ENCODE measurements at regions not wholly inside any gene's neighbourhood (a gene's known extent, or its start where the extent isn't known, plus 50 kb on each side); places are given as distances from the start of the nearest gene placed in this dataset.

- DNase-seq (no peak), ATAC-seq (ENCODE audit: low read depth in 2 of 2) (no peak)
- Mint-ChIP-seq H3K4me3 (no peak overlapping the region), H3K27me3 (no peaks in the 10 kb centered on the region), H3K27ac (no peak overlapping the region), H3K9me3 (no peaks in the 10 kb centered on the region), H3K4me1 (no peaks in the 10 kb centered on the region), H3K36me3 (no peaks in the 10 kb centered on the region)
Observed at GRCh38 chr6:92497281-92497680, 922.1 kb downstream of the EPHA7 start.

GRCh38 chr6:92496527-92496926 is 922.8 kb downstream of the EPHA7 start:
- no peak overlapping the region for H3K27ac Mint-ChIP-seq
- H3K4me1 Mint-ChIP-seq, result no peaks in the 10 kb centered on the region
- no peak for ATAC-seq (ENCODE audit: low read depth in 2 of 2)
- no peak overlapping the region for H3K4me3 Mint-ChIP-seq
- no peaks in the 10 kb centered on the region for H3K27me3 Mint-ChIP-seq
- no peak for DNase-seq
- H3K36me3 Mint-ChIP-seq, result no peaks in the 10 kb centered on the region
- H3K9me3 Mint-ChIP-seq, result no peaks in the 10 kb centered on the region

- no peak overlapping the region for H3K27ac Mint-ChIP-seq
- H3K4me1 Mint-ChIP-seq, result no peaks in the 10 kb centered on the region
Observed at GRCh38 chr6:92495242-92495641, 924.1 kb downstream of the EPHA7 start.

GRCh38 chr6:92485487-92485886 is 933.9 kb downstream of the EPHA7 start:
- Mint-ChIP-seq H3K4me3 (no peak overlapping the region), H3K36me3 (no peaks in the 10 kb centered on the region)

More at GRCh38 chr6:92495242-92495641, 924.1 kb downstream of the EPHA7 start:
- H3K36me3 Mint-ChIP-seq, result no peaks in the 10 kb centered on the region
- DNase-seq, result no peak
- ATAC-seq (ENCODE audit: low read depth in 2 of 2), result no peak
- H3K27me3 Mint-ChIP-seq, result no peaks in the 10 kb centered on the region
- H3K4me3 Mint-ChIP-seq, result no peak overlapping the region
- H3K9me3 Mint-ChIP-seq, result no peaks in the 10 kb centered on the region

GRCh38 chr6:92479831-92480230 is 939.5 kb downstream of the EPHA7 start:
- no peak for DNase-seq
- no peak for ATAC-seq (ENCODE audit: low read depth in 2 of 2)
- Mint-ChIP-seq H3K4me1 (no peaks in the 10 kb centered on the region), H3K36me3 (no peaks in the 10 kb centered on the region), H3K27me3 (no peaks in the 10 kb centered on the region), H3K27ac (no peak overlapping the region), H3K4me3 (no peak overlapping the region), H3K9me3 (peaks cover 0 to 21% (median 5%) of the 10 kb centered on the region in 7 donors)

More at GRCh38 chr6:92485487-92485886, 933.9 kb downstream of the EPHA7 start:
- DNase-seq, result no peak
- Mint-ChIP-seq H3K4me1 (no peaks in the 10 kb centered on the region), H3K27me3 (no peaks in the 10 kb centered on the region), H3K9me3 (peaks cover 0 to 18% (median 6%) of the 10 kb centered on the region in 7 donors), H3K27ac (no peak overlapping the region)
- ATAC-seq (ENCODE audit: low read depth in 2 of 2), result no peak

- Mint-ChIP-seq H3K27me3 (no peaks in the 10 kb centered on the region), H3K36me3 (no peaks in the 10 kb centered on the region), H3K27ac (no peak overlapping the region), H3K4me1 (no peaks in the 10 kb centered on the region), H3K4me3 (no peak overlapping the region), H3K9me3 (peaks cover 0 to 11% (median 5%) of the 10 kb centered on the region in 7 donors)
- DNase-seq (no peak), ATAC-seq (ENCODE audit: low read depth in 2 of 2) (no peak)
Observed at GRCh38 chr6:92473056-92473455, 946.3 kb downstream of the EPHA7 start.

GRCh38 chr6:92469186-92469828 is 950.1 kb downstream of the EPHA7 start:
- peaks cover 5 to 28% (median 11%) of the 10 kb centered on the region in 7 donors for H3K9me3 Mint-ChIP-seq
- no peak overlapping the region for H3K27ac Mint-ChIP-seq
- no peaks in the 10 kb centered on the region for H3K36me3 Mint-ChIP-seq
- DNase-seq, result no peak
- no peak for ATAC-seq (ENCODE audit: low read depth in 2 of 2)
- H3K4me3 Mint-ChIP-seq, result no peak overlapping the region
- no peaks in the 10 kb centered on the region for H3K4me1 Mint-ChIP-seq
- no peaks in the 10 kb centered on the region for H3K27me3 Mint-ChIP-seq

GRCh38 chr6:92468066-92468465 is 951.3 kb downstream of the EPHA7 start:
- DNase-seq (no peak), ATAC-seq (ENCODE audit: low read depth in 2 of 2) (no peak)
- H3K4me1 Mint-ChIP-seq, result no peaks in the 10 kb centered on the region
- H3K4me3 Mint-ChIP-seq, result no peak overlapping the region
- no peak overlapping the region for H3K27ac Mint-ChIP-seq
- no peaks in the 10 kb centered on the region for H3K27me3 Mint-ChIP-seq
- peaks cover 5 to 29% (median 11%) of the 10 kb centered on the region in 7 donors for H3K9me3 Mint-ChIP-seq
- H3K36me3 Mint-ChIP-seq, result no peaks in the 10 kb centered on the region

GRCh38 chr6:92460133-92460532 is 959.2 kb downstream of the EPHA7 start:
- H3K36me3 Mint-ChIP-seq, result no peaks in the 10 kb centered on the region
- H3K4me1 Mint-ChIP-seq, result no peaks in the 10 kb centered on the region
- H3K4me3 Mint-ChIP-seq, result no peak overlapping the region
- DNase-seq (no peak), ATAC-seq (ENCODE audit: low read depth in 2 of 2) (no peak)
- no peaks in the 10 kb centered on the region for H3K27me3 Mint-ChIP-seq
- H3K27ac Mint-ChIP-seq, result no peak overlapping the region
- peaks cover 0 to 11% (median 5%) of the 10 kb centered on the region in 7 donors for H3K9me3 Mint-ChIP-seq

GRCh38 chr6:92459606-92460005 is 959.8 kb downstream of the EPHA7 start:
- peaks cover 0 to 6% (median 3%) of the 10 kb centered on the region in 7 donors for H3K9me3 Mint-ChIP-seq
- H3K27ac Mint-ChIP-seq, result no peak overlapping the region
- no peaks in the 10 kb centered on the region for H3K27me3 Mint-ChIP-seq
- H3K4me1 Mint-ChIP-seq, result no peaks in the 10 kb centered on the region
- H3K36me3 Mint-ChIP-seq, result no peaks in the 10 kb centered on the region
- DNase-seq, result no peak
- no peak for ATAC-seq (ENCODE audit: low read depth in 2 of 2)
- H3K4me3 Mint-ChIP-seq, result no peak overlapping the region

- ATAC-seq (ENCODE audit: low read depth in 2 of 2) (no peak), DNase-seq (no peak)
- H3K36me3 Mint-ChIP-seq, result no peaks in the 10 kb centered on the region
- no peak overlapping the region for H3K27ac Mint-ChIP-seq
- no peaks in the 10 kb centered on the region for H3K4me1 Mint-ChIP-seq
- no peaks in the 10 kb centered on the region for H3K27me3 Mint-ChIP-seq
- peaks cover 3 to 12% (median 5%) of the 10 kb centered on the region in 7 donors for H3K9me3 Mint-ChIP-seq
- no peak overlapping the region for H3K4me3 Mint-ChIP-seq
Observed at GRCh38 chr6:92446052-92446451, 973.3 kb downstream of the EPHA7 start.

- H3K27me3 Mint-ChIP-seq, result no peaks in the 10 kb centered on the region
- H3K27ac Mint-ChIP-seq, result no peak overlapping the region
- no peak overlapping the region for H3K4me3 Mint-ChIP-seq
- peaks cover 0 to 7% (median 0%) of the 10 kb centered on the region in 7 donors for H3K9me3 Mint-ChIP-seq
- no peaks in the 10 kb centered on the region for H3K4me1 Mint-ChIP-seq
- no peaks in the 10 kb centered on the region for H3K36me3 Mint-ChIP-seq
- ATAC-seq (ENCODE audit: low read depth in 2 of 2) (no peak), DNase-seq (no peak)
Observed at GRCh38 chr6:92433911-92434310, 985.4 kb downstream of the EPHA7 start.

GRCh38 chr6:92431502-92431901 is 987.9 kb downstream of the EPHA7 start:
- Mint-ChIP-seq H3K27ac (no peak overlapping the region), H3K4me1 (no peaks in the 10 kb centered on the region), H3K27me3 (no peaks in the 10 kb centered on the region), H3K36me3 (no peaks in the 10 kb centered on the region), H3K9me3 (peaks cover 0 to 7% (median 4%) of the 10 kb centered on the region in 7 donors), H3K4me3 (no peak overlapping the region)
- no peak for DNase-seq
- no peak for ATAC-seq (ENCODE audit: low read depth in 2 of 2)

- H3K36me3 Mint-ChIP-seq, result no peaks in the 10 kb centered on the region
- DNase-seq (no peak), ATAC-seq (ENCODE audit: low read depth in 2 of 2) (no peak)
- H3K9me3 Mint-ChIP-seq, result peaks cover 0 to 8% (median 4%) of the 10 kb centered on the region in 7 donors
- no peak overlapping the region for H3K27ac Mint-ChIP-seq
- H3K27me3 Mint-ChIP-seq, result no peaks in the 10 kb centered on the region
- H3K4me3 Mint-ChIP-seq, result no peak overlapping the region
- no peaks in the 10 kb centered on the region for H3K4me1 Mint-ChIP-seq
Observed at GRCh38 chr6:92428448-92428847, 990.9 kb downstream of the EPHA7 start.

GRCh38 chr6:92427453-92427852 is 991.9 kb downstream of the EPHA7 start:
- ATAC-seq (ENCODE audit: low read depth in 2 of 2), result no peak
- Mint-ChIP-seq H3K4me3 (no peak overlapping the region), H3K4me1 (no peaks in the 10 kb centered on the region), H3K27me3 (no peaks in the 10 kb centered on the region), H3K27ac (no peak overlapping the region), H3K36me3 (no peaks in the 10 kb centered on the region), H3K9me3 (peaks cover 0 to 9% (median 5%) of the 10 kb centered on the region in 7 donors)
- DNase-seq, result no peak
